ENCODE measurements at regions not wholly inside any gene's neighbourhood (a gene's known extent, or its start where the extent isn't known, plus 50 kb on each side); places are given as distances from the start of the nearest gene placed in this dataset.
"Not testable (repeated sequence)": the region's sequence is repeated elsewhere in the genome, so short reads cannot be mapped to it uniquely, and the experiment has no call there.

- DNase-seq (ENCODE audit: low spot score in 2 of 2) = no peak
- peak overlapping the region; percentile 47 for H3K4me3 Mint-ChIP-seq
- H3K4me1 Mint-ChIP-seq = peaks cover 11% of the 10 kb centered on the region
These were observed 74.0 kb upstream of the EIF5 start for GRCh38 chr14:103259801-103260628.

DNA sequence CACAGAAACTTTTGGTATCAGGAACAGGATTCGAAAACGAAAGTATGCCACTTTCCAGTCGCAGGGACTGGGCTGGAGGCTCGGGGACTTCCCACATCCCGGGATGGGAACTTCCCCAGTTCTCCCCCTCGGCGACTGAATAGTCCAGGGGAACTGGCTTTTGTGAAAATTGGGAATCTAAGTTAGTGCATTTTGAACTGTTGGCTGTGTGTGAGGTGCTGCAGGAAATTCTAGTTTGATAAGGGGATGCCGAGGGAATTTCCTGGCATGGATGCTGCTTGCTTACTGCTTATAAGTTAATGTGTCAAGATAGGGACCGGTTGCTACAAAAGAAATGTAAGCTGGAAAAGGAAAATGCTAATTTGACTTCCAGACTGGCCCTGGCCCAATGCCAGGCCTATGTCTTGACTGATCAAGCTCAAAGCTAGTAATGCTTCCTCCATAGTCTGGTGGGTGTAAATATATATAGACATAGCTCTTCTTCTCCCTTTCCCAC lies 73.4 kb upstream of the EIF5 start:
- Mint-ChIP-seq H3K4me3 (peak overlapping the region; percentile 47), H3K27ac (peak overlapping the region; percentile 38)
- no peak for DNase-seq (ENCODE audit: low spot score in 2 of 2)

More at GRCh38 chr14:103259801-103260628, 74.0 kb upstream of the EIF5 start:
- peak overlapping the region; percentile 38 for H3K27ac Mint-ChIP-seq
- no peaks in the 10 kb centered on the region for H3K36me3 Mint-ChIP-seq
- no peak for ATAC-seq
- H3K9me3 Mint-ChIP-seq = no peaks in the 10 kb centered on the region

GRCh38 chr14:103267226-103267910 lies 66.7 kb upstream of the EIF5 start:
- no peak for DNase-seq (ENCODE audit: low spot score in 2 of 2)
- no peaks in the 10 kb centered on the region for H3K9me3 Mint-ChIP-seq
- no peak for ATAC-seq
- no peak overlapping the region for H3K4me3 Mint-ChIP-seq
- H3K27ac Mint-ChIP-seq = no peak overlapping the region
- H3K36me3 Mint-ChIP-seq = no peaks in the 10 kb centered on the region
- H3K4me1 Mint-ChIP-seq = no peaks in the 10 kb centered on the region

More for the DNA sequence above, 73.4 kb upstream of the EIF5 start:
- ATAC-seq = no peak
- Mint-ChIP-seq H3K9me3 (no peaks in the 10 kb centered on the region), H3K36me3 (no peaks in the 10 kb centered on the region), H3K4me1 (peaks cover 11% of the 10 kb centered on the region)

DNA sequence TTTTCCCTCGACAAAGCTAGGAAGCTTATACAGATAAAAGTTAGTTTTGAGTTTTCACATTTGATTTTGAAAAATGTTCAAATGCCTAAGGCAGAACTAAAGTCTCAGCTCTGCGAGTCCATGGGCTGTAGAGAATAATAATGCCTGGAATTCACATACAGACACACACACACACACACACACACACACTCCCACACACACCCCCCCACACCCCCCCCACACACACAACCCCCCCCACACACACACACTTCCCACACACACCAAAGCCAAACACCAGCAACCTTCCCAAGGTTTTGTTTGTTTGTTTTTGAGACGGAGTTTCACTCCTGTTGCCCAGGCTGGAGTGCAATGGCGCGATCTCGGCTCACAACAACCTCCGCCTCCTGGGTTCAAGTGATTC lies 62.8 kb upstream of the EIF5 start:
- Mint-ChIP-seq H3K27ac (no peak overlapping the region), H3K9me3 (no peaks in the 10 kb centered on the region), H3K4me1 (no peaks in the 10 kb centered on the region), H3K36me3 (no peaks in the 10 kb centered on the region), H3K4me3 (no peak overlapping the region)
- DNase-seq (ENCODE audit: low spot score in 2 of 2) (no peak), ATAC-seq (no peak)

- ATAC-seq = no peak
- no peak overlapping the region for H3K4me3 Mint-ChIP-seq
- H3K9me3 Mint-ChIP-seq = no peaks in the 10 kb centered on the region
- DNase-seq (ENCODE audit: low spot score in 2 of 2) = no peak
- no peaks in the 10 kb centered on the region for H3K36me3 Mint-ChIP-seq
- no peak overlapping the region for H3K27ac Mint-ChIP-seq
- no peaks in the 10 kb centered on the region for H3K4me1 Mint-ChIP-seq
These were observed 60.8 kb upstream of the EIF5 start for GRCh38 chr14:103273145-103273744.

DNA sequence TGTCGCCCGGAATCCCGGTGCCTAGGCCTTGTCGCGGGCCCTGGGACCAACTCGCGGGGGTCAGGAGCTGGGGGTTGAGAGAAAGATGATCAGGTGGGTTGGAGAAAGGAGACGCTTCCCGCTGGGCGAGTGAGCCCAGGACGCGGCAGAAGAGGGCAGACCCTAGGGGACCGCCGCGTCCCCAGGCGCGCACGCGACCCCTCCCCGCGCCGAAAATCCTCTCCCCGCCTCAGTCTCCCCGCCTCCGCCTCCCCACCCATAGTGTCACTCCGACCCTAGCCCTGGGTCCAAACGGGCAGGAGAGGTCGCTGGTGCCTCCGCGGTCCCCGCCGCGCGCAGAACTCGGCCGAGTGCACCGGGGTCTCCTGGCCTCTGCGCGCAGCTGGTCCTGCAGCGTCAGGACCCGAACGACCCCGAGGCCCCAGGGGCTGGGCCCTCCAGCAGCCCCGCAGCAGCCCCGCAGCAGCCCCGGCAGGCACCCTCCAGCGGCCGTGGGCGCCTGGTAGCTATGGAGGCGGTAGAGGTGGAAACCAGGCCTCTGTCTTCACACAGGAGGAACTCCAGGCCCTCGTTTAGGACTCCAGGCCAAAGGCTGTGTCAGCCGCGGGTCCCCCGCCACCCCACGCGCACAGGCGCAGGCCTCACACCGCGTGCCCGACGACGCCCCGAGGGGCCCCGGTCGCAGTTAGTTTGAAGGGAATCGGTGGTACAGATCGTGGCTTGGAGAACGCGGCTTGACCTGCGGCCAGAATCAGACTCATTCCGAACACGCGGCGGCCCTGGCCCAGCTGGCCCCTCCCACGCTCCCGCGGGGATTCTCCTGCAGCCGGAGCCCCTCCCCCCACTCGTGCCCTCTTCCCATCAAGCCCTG lies 60.1 kb upstream of the EIF5 start:
- DNase-seq (ENCODE audit: low spot score in 2 of 2) (no peak), ATAC-seq (peak; percentile 11)
- H3K9me3 Mint-ChIP-seq = no peaks in the 10 kb centered on the region
- H3K4me1 Mint-ChIP-seq = no peaks in the 10 kb centered on the region
- no peak overlapping the region for H3K4me3 Mint-ChIP-seq
- H3K36me3 Mint-ChIP-seq = no peaks in the 10 kb centered on the region
- no peak overlapping the region for H3K27ac Mint-ChIP-seq

DNA sequence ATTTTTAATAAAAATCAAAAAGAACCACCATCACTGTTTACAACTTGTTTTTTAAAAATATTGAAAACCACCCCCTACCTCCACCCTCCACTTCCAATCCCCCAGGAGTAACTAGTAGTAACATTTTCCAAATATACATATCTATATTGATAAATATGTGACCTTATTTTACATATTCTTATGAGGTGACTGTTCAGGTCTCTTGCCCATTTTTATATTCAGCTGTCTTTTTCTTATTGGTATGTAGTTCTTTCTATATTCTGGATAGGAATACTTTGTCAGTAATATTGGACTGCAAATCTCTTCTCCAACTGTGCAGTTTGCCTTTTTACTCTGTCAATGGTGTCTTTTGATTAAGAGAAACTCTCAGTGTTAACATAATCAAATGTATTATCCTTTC lies 59.0 kb upstream of the EIF5 start:
- no peak overlapping the region for H3K4me3 Mint-ChIP-seq
- H3K4me1 Mint-ChIP-seq = no peaks in the 10 kb centered on the region
- no peak overlapping the region for H3K27ac Mint-ChIP-seq
- no peaks in the 10 kb centered on the region for H3K36me3 Mint-ChIP-seq
- ATAC-seq = no peak
- no peak for DNase-seq (ENCODE audit: low spot score in 2 of 2)
- no peaks in the 10 kb centered on the region for H3K9me3 Mint-ChIP-seq

GRCh38 chr14:103277931-103278330 lies 56.1 kb upstream of the EIF5 start:
- ATAC-seq = no peak
- DNase-seq (ENCODE audit: low spot score in 2 of 2) = no peak
- H3K4me1 Mint-ChIP-seq = no peaks in the 10 kb centered on the region
- no peak overlapping the region for H3K27ac Mint-ChIP-seq
- no peak overlapping the region for H3K4me3 Mint-ChIP-seq
- H3K9me3 Mint-ChIP-seq = no peaks in the 10 kb centered on the region
- H3K36me3 Mint-ChIP-seq = no peaks in the 10 kb centered on the region

- Mint-ChIP-seq H3K27ac (no peak overlapping the region), H3K9me3 (no peaks in the 10 kb centered on the region), H3K4me1 (no peaks in the 10 kb centered on the region), H3K36me3 (no peaks in the 10 kb centered on the region), H3K4me3 (no peak overlapping the region)
- DNase-seq (ENCODE audit: low spot score in 2 of 2) (no peak), ATAC-seq (no peak)
These were observed 54.7 kb upstream of the EIF5 start for GRCh38 chr14:103279142-103280025.

DNA sequence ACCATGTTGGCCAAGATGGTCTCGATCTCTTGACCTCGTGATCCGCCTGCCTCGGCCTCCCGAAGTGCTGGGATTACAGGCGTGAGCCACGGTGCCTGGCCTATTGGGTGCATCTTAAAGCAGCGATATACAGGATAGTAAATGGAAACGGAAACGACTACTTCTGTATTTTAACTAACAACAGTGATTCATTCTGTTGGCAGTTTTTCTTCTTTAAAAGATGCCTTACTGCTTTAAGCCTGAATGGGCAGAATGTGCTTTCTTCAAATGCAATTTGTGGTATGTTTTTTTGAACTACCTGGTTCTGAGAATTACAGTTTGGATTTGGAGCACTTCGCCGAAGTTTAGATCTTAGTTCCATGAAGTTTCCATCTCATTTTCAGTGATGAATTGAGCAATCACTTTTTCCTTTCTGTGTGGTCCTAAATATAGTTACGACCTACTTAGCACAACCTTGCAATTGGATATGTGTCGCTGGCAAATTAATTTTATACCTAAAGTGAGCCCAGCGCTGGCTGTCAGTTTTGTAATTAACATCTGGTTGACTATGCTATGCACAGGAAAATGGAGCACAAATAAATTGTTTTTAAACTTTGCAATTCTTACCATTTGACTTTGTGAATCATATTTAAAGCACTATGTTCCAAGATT lies 53.6 kb upstream of the EIF5 start:
- Mint-ChIP-seq H3K4me1 (no peaks in the 10 kb centered on the region), H3K36me3 (no peaks in the 10 kb centered on the region), H3K27ac (no peak overlapping the region), H3K4me3 (no peak overlapping the region), H3K9me3 (no peaks in the 10 kb centered on the region)
- DNase-seq (ENCODE audit: low spot score in 2 of 2) (no peak), ATAC-seq (no peak)

DNA sequence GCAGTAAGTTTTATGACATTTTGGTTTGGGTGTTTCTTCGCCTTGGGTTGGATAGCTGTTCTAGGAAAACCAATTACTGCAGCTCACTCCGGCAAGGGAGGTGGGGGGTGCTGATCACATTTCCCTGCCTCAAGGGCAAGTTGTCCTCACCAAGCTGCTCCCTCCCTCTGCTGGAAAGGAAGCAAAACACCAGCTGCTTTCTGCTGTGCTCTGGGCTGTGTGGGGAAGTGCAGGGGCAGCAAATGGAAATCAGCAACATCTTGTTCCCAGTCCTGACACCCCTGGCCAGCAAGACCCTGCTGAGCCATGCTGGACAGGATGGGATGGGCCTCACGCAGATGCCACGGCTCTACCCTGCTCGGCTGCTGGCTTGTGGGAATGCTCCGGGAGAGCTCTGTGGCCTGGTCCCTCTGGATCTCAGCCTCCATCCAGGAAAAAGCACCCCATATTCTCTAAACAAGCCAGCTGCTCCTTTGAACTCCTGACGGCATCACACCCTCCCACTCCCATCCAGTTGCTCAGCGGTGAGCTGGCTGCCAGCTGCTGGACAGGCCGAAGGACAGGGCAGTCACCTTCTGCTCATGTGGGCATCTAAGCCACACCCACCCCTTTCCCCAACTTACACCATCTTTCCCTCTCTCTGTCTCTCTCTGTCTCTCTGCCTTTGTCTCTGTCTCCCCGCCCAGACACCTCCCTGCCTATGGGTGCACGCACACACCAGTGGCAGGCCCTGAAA lies 52.4 kb upstream of the EIF5 start:
- H3K4me3 Mint-ChIP-seq = no peak overlapping the region
- no peaks in the 10 kb centered on the region for H3K36me3 Mint-ChIP-seq
- no peaks in the 10 kb centered on the region for H3K9me3 Mint-ChIP-seq
- no peak overlapping the region for H3K27ac Mint-ChIP-seq
- no peak for DNase-seq (ENCODE audit: low spot score in 2 of 2)
- no peak for ATAC-seq
- H3K4me1 Mint-ChIP-seq = no peaks in the 10 kb centered on the region

DNA sequence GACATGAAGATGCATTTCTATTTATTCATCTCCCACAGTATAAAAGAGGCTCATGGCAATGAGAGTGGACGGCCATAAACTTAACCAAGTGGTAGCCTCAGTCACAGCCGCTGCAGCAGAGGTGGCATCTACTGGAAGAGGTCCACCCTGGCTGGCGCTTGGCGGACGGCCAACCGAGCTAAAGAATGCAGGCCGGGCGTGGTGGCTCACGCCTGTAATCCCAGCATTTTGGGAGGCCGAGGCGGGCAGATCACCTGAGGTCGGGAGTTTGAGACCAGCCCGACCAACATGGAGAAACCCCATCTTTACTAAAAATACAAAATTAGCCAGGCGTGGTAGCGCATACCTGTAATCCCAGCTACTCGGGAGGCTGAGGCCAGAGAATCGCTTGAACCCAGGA lies 51.7 kb upstream of the EIF5 start:
- H3K4me3 Mint-ChIP-seq; DNase-seq (ENCODE audit: low spot score in 2 of 2); H3K9me3 Mint-ChIP-seq; H3K4me1 Mint-ChIP-seq; ATAC-seq; H3K27ac Mint-ChIP-seq; H3K36me3 Mint-ChIP-seq: not testable (repeated sequence)

GRCh38 chr14:103282932-103283331 lies 51.1 kb upstream of the EIF5 start:
- H3K4me1 Mint-ChIP-seq = no peaks in the 10 kb centered on the region
- no peak overlapping the region for H3K4me3 Mint-ChIP-seq
- H3K9me3 Mint-ChIP-seq = no peaks in the 10 kb centered on the region
- no peak for DNase-seq (ENCODE audit: low spot score in 2 of 2)
- H3K36me3 Mint-ChIP-seq = no peaks in the 10 kb centered on the region
- H3K27ac Mint-ChIP-seq = no peak overlapping the region
- no peak for ATAC-seq
